Neural cell (in vitro differentiated cells): ENCODE measurements at regions not wholly inside any gene's neighbourhood (a gene's known extent, or its start where the extent isn't known, plus 50 kb on each side); places are given as distances from the start of the nearest gene placed in this dataset.

Source experiments
- H2AFZ ChIP-seq: fragments of 200-600, 300-800 bp; sonication (generic), shearing (Covaris generic); 2 replicates; pipeline ENCODE4 v1.6.0; 2014; ENCODE audit warnings: low read depth, mild to moderate bottlenecking, antibody characterized with exemption, low read length, moderate library complexity
- H3F3A ChIP-seq: fragments of 200-600 bp; shearing (Covaris generic); 2 replicates; pipeline ENCODE4 v1.6.1; 2016; ENCODE audit warnings: mild to moderate bottlenecking, moderate library complexity, mixed read lengths, antibody characterized with exemption, low read length; ENCODE audit not compliant: insufficient read depth, poor library complexity, severe bottlenecking
- H3K27ac ChIP-seq: fragments of 200-600, 300-800 bp; sonication (generic), shearing (Covaris generic); 2 replicates; pipeline ENCODE4 v1.5.1; 2014; ENCODE audit warnings: mild to moderate bottlenecking, low read length, moderate library complexity
- H3K27me3 ChIP-seq: fragments of 300-800, 200-600 bp; sonication (generic), shearing (Covaris generic); 2 replicates; pipeline ENCODE4 v1.6.0; 2014; ENCODE audit warnings: mild to moderate bottlenecking, low read depth, low read length, moderate library complexity; ENCODE audit not compliant: insufficient read depth
- H3K36me3 ChIP-seq: fragments of 300-800, 200-600 bp; sonication (generic), shearing (Covaris generic); 2 replicates; pipeline ENCODE4 v1.5.1; 2014; ENCODE audit warnings: mild to moderate bottlenecking, antibody characterized with exemption, low read length, moderate library complexity; ENCODE audit not compliant: insufficient read depth
- H3K4me2 ChIP-seq: fragments of 300-800, 200-600 bp; sonication (generic), shearing (Covaris generic); 2 replicates; pipeline ENCODE4 v1.6.0; 2014; ENCODE audit warnings: mild to moderate bottlenecking, low read length
- H3K4me3 ChIP-seq: fragments of 300-800, 200-600 bp; sonication (generic), shearing (Covaris generic); 2 replicates; pipeline ENCODE4 v1.5.1; 2014; ENCODE audit warnings: mild to moderate bottlenecking, low read length, moderate library complexity
- H3K79me2 ChIP-seq: fragments of 200-600 bp; shearing (Covaris generic); replicated peaks from 2 replicates; pipeline ENCODE4 v1.6.0; 2014; ENCODE audit warnings: mild to moderate bottlenecking, low read length, moderate library complexity; ENCODE audit not compliant: insufficient read depth
- H3K9ac ChIP-seq: fragments of 300-800, 200-600 bp; sonication (generic), shearing (Covaris generic); 2 replicates; pipeline ENCODE4 v1.6.1; 2016; ENCODE audit warnings: mild to moderate bottlenecking, low read length, mixed read lengths
- H3K9me2 ChIP-seq: fragments of 200-600 bp; shearing (Covaris generic); 2 replicates; pipeline ENCODE4 v1.6.1; 2016; ENCODE audit warnings: mild to moderate bottlenecking, low read length, mixed read lengths; ENCODE audit not compliant: insufficient read depth
- H3K9me3 ChIP-seq: fragments of 200-600, 300-800 bp; sonication (generic), shearing (Covaris generic); 2 replicates; pipeline ENCODE4 v1.6.1; 2016; ENCODE audit warnings: mild to moderate bottlenecking, mixed run types, low read length, moderate library complexity, mixed read lengths
- H4K20me1 ChIP-seq: fragments of 200-600 bp; shearing (Covaris generic); 2 replicates; pipeline ENCODE4 v1.6.1; 2016; ENCODE audit warnings: mild to moderate bottlenecking, mixed run types; ENCODE audit not compliant: insufficient read depth
- EP300 ChIP-seq: fragments of 450-650 bp; conservative IDR thresholded peaks from 2 replicates; pipeline ENCODE4 v1.6.1; 2014; ENCODE audit warnings: antibody characterized with exemption, mild to moderate bottlenecking, moderate library complexity; ENCODE audit not compliant: poor library complexity, severe bottlenecking
- EZH2 ChIP-seq: fragments of 200-600, 300-800 bp; shearing (Covaris generic), sonication (generic); IDR thresholded peaks from 2 replicates; pipeline ENCODE4 v1.6.1; 2014; ENCODE audit warnings: antibody characterized with exemption, low read length, borderline replicate concordance, mild to moderate bottlenecking; ENCODE audit not compliant: insufficient read depth, poor library complexity, severe bottlenecking
- MXI1 ChIP-seq: fragments of 450-650 bp; conservative IDR thresholded peaks from 2 replicates; pipeline ENCODE4 v1.6.1; 2014; ENCODE audit warnings: antibody characterized with exemption, mild to moderate bottlenecking; ENCODE audit not compliant: poor library complexity, severe bottlenecking
- POLR2AphosphoS5 ChIP-seq: IDR thresholded peaks from 2 replicates; pipeline ENCODE4 v1.6.1; 2012
- RAD21 ChIP-seq: fragments of 450-650 bp; conservative IDR thresholded peaks from 2 replicates; pipeline ENCODE4 v1.6.1; 2014; ENCODE audit warnings: antibody characterized with exemption, mild to moderate bottlenecking, moderate library complexity
- SMC3 ChIP-seq: fragments of 450-650 bp; conservative IDR thresholded peaks from 2 replicates; pipeline ENCODE4 v1.6.1; 2014; ENCODE audit warnings: antibody characterized with exemption, mild to moderate bottlenecking, moderate library complexity; ENCODE audit not compliant: poor library complexity
- TAF1 ChIP-seq: IDR thresholded peaks from 2 replicates; pipeline ENCODE4 v1.6.1; 2012; ENCODE audit warnings: low read depth
- TF ChIP-seq, protein P1 (sequence below): fragments of 450-650 bp; IDR thresholded peaks from 2 replicates; pipeline ENCODE4 v1.5.1; 2014; ENCODE audit warnings: antibody characterized with exemption, mild to moderate bottlenecking, moderate library complexity; ENCODE audit not compliant: poor library complexity, severe bottlenecking
- TF ChIP-seq, protein P2 (sequence below): IDR thresholded peaks from 2 replicates; pipeline ENCODE4 v1.6.1; 2012; ENCODE audit warnings: borderline replicate concordance

DNA sequence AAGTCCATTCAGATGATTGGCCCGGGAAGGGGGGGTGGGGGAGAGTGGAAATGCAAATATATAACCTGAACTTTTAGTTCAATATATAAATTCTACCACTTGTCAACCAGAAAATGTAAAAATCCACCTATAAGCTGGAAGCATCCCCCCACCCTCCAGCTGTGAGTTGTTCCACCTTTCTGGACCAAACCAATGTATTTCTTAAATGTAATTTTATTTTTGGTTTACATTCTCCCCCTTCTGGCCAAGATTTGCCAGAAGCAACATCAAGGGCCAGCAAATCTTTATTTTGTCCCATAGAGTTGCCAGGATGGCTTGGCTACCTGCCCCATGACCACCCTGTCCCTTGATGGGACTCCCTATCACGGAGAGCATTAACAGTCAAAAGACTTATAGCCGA lies 545.7 kb downstream of the TBL1XR1 start:
- TF ChIP-seq SMC3, result no peak
- TF ChIP-seq POLR2AphosphoS5, result no peak
- TF ChIP-seq, protein P1, sequence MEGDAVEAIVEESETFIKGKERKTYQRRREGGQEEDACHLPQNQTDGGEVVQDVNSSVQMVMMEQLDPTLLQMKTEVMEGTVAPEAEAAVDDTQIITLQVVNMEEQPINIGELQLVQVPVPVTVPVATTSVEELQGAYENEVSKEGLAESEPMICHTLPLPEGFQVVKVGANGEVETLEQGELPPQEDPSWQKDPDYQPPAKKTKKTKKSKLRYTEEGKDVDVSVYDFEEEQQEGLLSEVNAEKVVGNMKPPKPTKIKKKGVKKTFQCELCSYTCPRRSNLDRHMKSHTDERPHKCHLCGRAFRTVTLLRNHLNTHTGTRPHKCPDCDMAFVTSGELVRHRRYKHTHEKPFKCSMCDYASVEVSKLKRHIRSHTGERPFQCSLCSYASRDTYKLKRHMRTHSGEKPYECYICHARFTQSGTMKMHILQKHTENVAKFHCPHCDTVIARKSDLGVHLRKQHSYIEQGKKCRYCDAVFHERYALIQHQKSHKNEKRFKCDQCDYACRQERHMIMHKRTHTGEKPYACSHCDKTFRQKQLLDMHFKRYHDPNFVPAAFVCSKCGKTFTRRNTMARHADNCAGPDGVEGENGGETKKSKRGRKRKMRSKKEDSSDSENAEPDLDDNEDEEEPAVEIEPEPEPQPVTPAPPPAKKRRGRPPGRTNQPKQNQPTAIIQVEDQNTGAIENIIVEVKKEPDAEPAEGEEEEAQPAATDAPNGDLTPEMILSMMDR, result no peak
- Histone ChIP-seq H3K27me3 (no peaks in the 10 kb centered on the region), H3F3A (no peaks in the 10 kb centered on the region), H3K79me2 (no peaks in the 10 kb centered on the region), H3K4me3 (no peak overlapping the region), H3K27ac (no peak overlapping the region), H3K9me2 (no peaks in the 10 kb centered on the region), H3K4me2 (no peak overlapping the region), H2AFZ (no peak overlapping the region), H4K20me1 (no peaks in the 10 kb centered on the region), H3K9ac (no peak overlapping the region), H3K9me3 (peaks cover 6% of the 10 kb centered on the region), H3K36me3 (no peaks in the 10 kb centered on the region)

DNA sequence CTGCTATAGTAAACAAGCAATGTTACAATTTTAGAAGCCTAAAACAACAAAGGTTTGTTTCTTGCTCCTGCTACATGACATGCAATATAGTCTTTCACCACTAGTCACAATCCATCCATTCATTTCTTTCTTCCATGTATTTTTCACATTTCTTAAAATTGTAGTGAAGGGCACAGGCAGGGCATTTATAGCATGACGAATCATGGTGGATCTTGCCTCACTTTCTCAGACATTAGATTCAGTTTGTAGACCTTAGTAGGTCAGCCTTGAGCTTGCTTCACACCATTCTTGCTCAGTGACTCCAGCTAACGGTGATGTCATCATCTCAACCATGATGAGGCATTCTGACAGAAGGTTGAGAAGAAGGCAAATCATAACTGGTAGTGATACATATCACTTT lies 546.8 kb downstream of the TBL1XR1 start:
- TF ChIP-seq MXI1 (no peak), EP300 (no peak), RAD21 (no peak), SMC3 (no peak), EZH2 (no peak), TAF1 (no peak)
- TF ChIP-seq, protein P1, result no peak
- TF ChIP-seq, protein P2, sequence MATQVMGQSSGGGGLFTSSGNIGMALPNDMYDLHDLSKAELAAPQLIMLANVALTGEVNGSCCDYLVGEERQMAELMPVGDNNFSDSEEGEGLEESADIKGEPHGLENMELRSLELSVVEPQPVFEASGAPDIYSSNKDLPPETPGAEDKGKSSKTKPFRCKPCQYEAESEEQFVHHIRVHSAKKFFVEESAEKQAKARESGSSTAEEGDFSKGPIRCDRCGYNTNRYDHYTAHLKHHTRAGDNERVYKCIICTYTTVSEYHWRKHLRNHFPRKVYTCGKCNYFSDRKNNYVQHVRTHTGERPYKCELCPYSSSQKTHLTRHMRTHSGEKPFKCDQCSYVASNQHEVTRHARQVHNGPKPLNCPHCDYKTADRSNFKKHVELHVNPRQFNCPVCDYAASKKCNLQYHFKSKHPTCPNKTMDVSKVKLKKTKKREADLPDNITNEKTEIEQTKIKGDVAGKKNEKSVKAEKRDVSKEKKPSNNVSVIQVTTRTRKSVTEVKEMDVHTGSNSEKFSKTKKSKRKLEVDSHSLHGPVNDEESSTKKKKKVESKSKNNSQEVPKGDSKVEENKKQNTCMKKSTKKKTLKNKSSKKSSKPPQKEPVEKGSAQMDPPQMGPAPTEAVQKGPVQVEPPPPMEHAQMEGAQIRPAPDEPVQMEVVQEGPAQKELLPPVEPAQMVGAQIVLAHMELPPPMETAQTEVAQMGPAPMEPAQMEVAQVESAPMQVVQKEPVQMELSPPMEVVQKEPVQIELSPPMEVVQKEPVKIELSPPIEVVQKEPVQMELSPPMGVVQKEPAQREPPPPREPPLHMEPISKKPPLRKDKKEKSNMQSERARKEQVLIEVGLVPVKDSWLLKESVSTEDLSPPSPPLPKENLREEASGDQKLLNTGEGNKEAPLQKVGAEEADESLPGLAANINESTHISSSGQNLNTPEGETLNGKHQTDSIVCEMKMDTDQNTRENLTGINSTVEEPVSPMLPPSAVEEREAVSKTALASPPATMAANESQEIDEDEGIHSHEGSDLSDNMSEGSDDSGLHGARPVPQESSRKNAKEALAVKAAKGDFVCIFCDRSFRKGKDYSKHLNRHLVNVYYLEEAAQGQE, result no peak
- Histone ChIP-seq H3K4me3 (no peak overlapping the region), H3K27me3 (no peaks in the 10 kb centered on the region), H3K27ac (no peak overlapping the region), H4K20me1 (no peaks in the 10 kb centered on the region), H3K36me3 (no peaks in the 10 kb centered on the region), H3F3A (no peaks in the 10 kb centered on the region), H3K9me3 (peaks cover 6% of the 10 kb centered on the region), H3K79me2 (no peaks in the 10 kb centered on the region), H3K9me2 (no peaks in the 10 kb centered on the region), H3K9ac (no peak overlapping the region), H3K4me2 (no peak overlapping the region), H2AFZ (no peak overlapping the region)
